Skeletal muscle tissue (tissue), 3 donors: ENCODE measurements at regions not wholly inside any gene's neighbourhood (a gene's known extent, or its start where the extent isn't known, plus 50 kb on each side); places are given as distances from the start of the nearest gene placed in this dataset.
A peak's percentile ranks its signal among the peaks of the same experiment; 100 is the strongest.
"Not testable (repeated sequence)": the region's sequence is repeated elsewhere in the genome, so short reads cannot be mapped to it uniquely, and the experiment has no call there.

Experiments
- H3K27ac ChIP-seq: one replicate; pipeline ENCODE4 v1.7.0; 2013; ENCODE audit warnings: mild to moderate bottlenecking, low read depth, low read length, inconsistent platforms
- H3K27me3 ChIP-seq, 3 donors: one replicate each; pipeline ENCODE4 v1.7.0; 2013; ENCODE audit warnings: low read length in 3 of 3; ENCODE audit not compliant: control insufficient read depth in 3 of 3, insufficient read depth in 3 of 3
- H3K36me3 ChIP-seq, 3 donors: one replicate each; pipeline ENCODE4 v1.7.0; 2013; ENCODE audit warnings: low read length in 3 of 3; ENCODE audit not compliant: control insufficient read depth in 3 of 3, insufficient read depth in 3 of 3
- H3K4me1 ChIP-seq, 3 donors: one replicate each; pipeline ENCODE4 v1.7.0; 2013; ENCODE audit warnings: low read length in 3 of 3, mild to moderate bottlenecking in 3 of 3; ENCODE audit not compliant: control insufficient read depth in 3 of 3, insufficient read depth in 3 of 3
- H3K4me3 ChIP-seq, 3 donors: one replicate each; pipeline ENCODE4 v1.7.0; 2013; ENCODE audit warnings: low read length in 3 of 3
- H3K9ac ChIP-seq, 3 donors: one replicate each; pipeline ENCODE4 v1.7.0; 2013; ENCODE audit warnings: low read length in 3 of 3, mild to moderate bottlenecking in 3 of 3, moderate library complexity in 2 of 3, low read depth in 1 of 3
- H3K9me3 ChIP-seq, 3 donors: one replicate each; pipeline ENCODE4 v1.7.0; 2013; ENCODE audit warnings: low read length in 3 of 3; ENCODE audit not compliant: control insufficient read depth in 3 of 3
- donor health status: Osteomylitis.

GRCh38 chr16:66247516-66248481 lies 118.7 kb upstream of the CDH5 start:
- Histone ChIP-seq H3K9ac (no peak overlapping the region), H3K4me3 (no peak overlapping the region), H3K36me3 (no peaks in the 10 kb centered on the region), H3K9me3 (no peaks in the 10 kb centered on the region), H3K4me1 (peaks cover 11 to 18% (median 16%) of the 10 kb centered on the region in 3 donors), H3K27ac (peak overlapping the region; percentile 65), H3K27me3 (peaks cover 0 to 7% (median 0%) of the 10 kb centered on the region in 3 donors)

GRCh38 chr16:66245868-66246267 lies 120.6 kb upstream of the CDH5 start:
- H3K27me3 ChIP-seq = peaks cover 0 to 7% (median 0%) of the 10 kb centered on the region in 3 donors
- no peak overlapping the region for H3K9ac ChIP-seq
- no peaks in the 10 kb centered on the region for H3K9me3 ChIP-seq
- peaks cover 5 to 10% (median 7%) of the 10 kb centered on the region in 3 donors for H3K4me1 ChIP-seq
- no peak overlapping the region for H3K27ac ChIP-seq
- H3K36me3 ChIP-seq = no peaks in the 10 kb centered on the region
- H3K4me3 ChIP-seq = no peak overlapping the region

- Histone ChIP-seq H3K9me3 (no peaks in the 10 kb centered on the region), H3K27ac (no peak overlapping the region), H3K36me3 (no peaks in the 10 kb centered on the region), H3K4me3 (no peak overlapping the region), H3K9ac (no peak overlapping the region), H3K27me3 (peaks cover 0 to 7% (median 5%) of the 10 kb centered on the region in 3 donors), H3K4me1 (peaks cover 3 to 10% (median 5%) of the 10 kb centered on the region in 3 donors)
Measured at GRCh38 chr16:66245072-66245471, 121.4 kb upstream of the CDH5 start.

GRCh38 chr16:66242672-66243071 lies 123.8 kb upstream of the CDH5 start:
- Histone ChIP-seq H3K36me3 (no peaks in the 10 kb centered on the region), H3K4me3 (no peak overlapping the region), H3K9me3 (peaks cover 5 to 8% (median 7%) of the 10 kb centered on the region in 3 donors), H3K27me3 (peaks cover 0 to 10% (median 6%) of the 10 kb centered on the region in 3 donors), H3K27ac (no peak overlapping the region), H3K4me1 (peaks cover 3 to 4% (median 3%) of the 10 kb centered on the region in 3 donors), H3K9ac (no peak overlapping the region)

GRCh38 chr16:66242206-66242605 lies 124.3 kb upstream of the CDH5 start:
- H3K27ac ChIP-seq, H3K9ac ChIP-seq, H3K4me1 ChIP-seq, H3K27me3 ChIP-seq, H3K36me3 ChIP-seq, H3K4me3 ChIP-seq, H3K9me3 ChIP-seq: not testable (repeated sequence)

GRCh38 chr16:66240631-66241395 lies 125.7 kb upstream of the CDH5 start:
- H3K27ac ChIP-seq = peak overlapping the region; percentile 54

GRCh38 chr16:66240088-66240487 lies 126.4 kb upstream of the CDH5 start:
- H3K4me3 ChIP-seq = no peak overlapping the region
- no peaks in the 10 kb centered on the region for H3K36me3 ChIP-seq
- peaks cover 0 to 3% (median 0%) of the 10 kb centered on the region in 3 donors for H3K4me1 ChIP-seq
- H3K27me3 ChIP-seq = peaks cover 0 to 7% (median 6%) of the 10 kb centered on the region in 3 donors
- no peak overlapping the region for H3K9ac ChIP-seq
- H3K27ac ChIP-seq = no peak overlapping the region
- peaks cover 5 to 8% (median 7%) of the 10 kb centered on the region in 3 donors for H3K9me3 ChIP-seq

More at GRCh38 chr16:66240631-66241395, 125.7 kb upstream of the CDH5 start:
- H3K9ac ChIP-seq = no peak overlapping the region
- H3K4me3 ChIP-seq = no peak overlapping the region
- H3K36me3 ChIP-seq = no peaks in the 10 kb centered on the region
- H3K4me1 ChIP-seq = peaks cover 0 to 3% (median 0%) of the 10 kb centered on the region in 3 donors
- peaks cover 0 to 10% (median 6%) of the 10 kb centered on the region in 3 donors for H3K27me3 ChIP-seq
- H3K9me3 ChIP-seq = peaks cover 5 to 8% (median 7%) of the 10 kb centered on the region in 3 donors

GRCh38 chr16:66238696-66239095 lies 127.8 kb upstream of the CDH5 start:
- no peaks in the 10 kb centered on the region for H3K36me3 ChIP-seq
- peaks cover 0 to 3% (median 0%) of the 10 kb centered on the region in 3 donors for H3K4me1 ChIP-seq
- H3K9me3 ChIP-seq = peaks cover 5 to 8% (median 7%) of the 10 kb centered on the region in 3 donors
- H3K27me3 ChIP-seq = peaks cover 0 to 6% (median 6%) of the 10 kb centered on the region in 3 donors
- no peak overlapping the region for H3K27ac ChIP-seq
- H3K9ac ChIP-seq = no peak overlapping the region
- H3K4me3 ChIP-seq = no peak overlapping the region

- Histone ChIP-seq H3K27me3 (peaks cover 0 to 8% (median 6%) of the 10 kb centered on the region in 3 donors), H3K36me3 (no peaks in the 10 kb centered on the region), H3K4me3 (no peak overlapping the region), H3K9me3 (peaks cover 5 to 8% (median 7%) of the 10 kb centered on the region in 3 donors), H3K9ac (no peak overlapping the region), H3K27ac (no peak overlapping the region), H3K4me1 (peaks cover 0 to 3% (median 0%) of the 10 kb centered on the region in 3 donors)
Measured at GRCh38 chr16:66236301-66236700, 130.2 kb upstream of the CDH5 start.
